ENCODE measurements at regions not wholly inside any gene's neighbourhood (a gene's known extent, or its start where the extent isn't known, plus 50 kb on each side); places are given as distances from the start of the nearest gene placed in this dataset.

DNA sequence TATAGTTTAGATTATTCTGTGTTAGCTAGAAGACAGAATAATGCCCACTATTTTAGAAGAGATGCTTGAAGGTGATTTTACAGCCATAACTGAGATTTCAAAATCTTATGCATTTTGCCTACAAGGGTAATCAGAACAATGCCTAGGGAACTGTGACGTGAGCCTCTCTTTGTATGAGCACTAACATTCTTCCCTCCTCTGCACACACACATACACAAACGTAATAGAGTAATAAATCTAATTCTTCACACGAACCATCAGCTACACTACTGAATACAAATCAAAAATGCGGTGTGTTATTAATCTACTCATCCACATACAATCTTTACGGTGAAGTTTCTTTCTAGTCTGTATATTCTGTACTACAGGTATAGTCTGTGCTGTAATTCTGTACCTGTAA is 227.8 kb downstream of the PLK2 start:
- 93% methylated on average over 2 of the region's 5 CpGs for WGBS (ENCODE audit: insufficient coverage)
- Mint-ChIP-seq H3K4me1 (no peaks in the 10 kb centered on the region), H3K9me3 (no peaks in the 10 kb centered on the region), H3K27ac (no peak overlapping the region), H3K36me3 (no peaks in the 10 kb centered on the region), H3K27me3 (peaks cover 3 to 7% of the 10 kb centered on the region in 2 donors), H3K4me3 (no peak overlapping the region)
- no peak for DNase-seq
- no peaks in the 10 kb centered on the region for H3K4me1 ChIP-seq (ENCODE audit: control insufficient read depth in 1 of 2, extremely low read depth in 1 of 2, insufficient read depth in 2 of 2, low read length in 2 of 2)
- ATAC-seq (replicated peaks in 1 of 4): no peak
- H3K27me3 ChIP-seq (replicated peaks in 1 of 2; ENCODE audit: control insufficient read depth in 2 of 2, extremely low read depth in 1 of 2, insufficient read depth in 2 of 2, low read length in 1 of 2): no peaks in the 10 kb centered on the region
- H3K4me3 ChIP-seq (ENCODE audit: control insufficient read depth in 1 of 2, extremely low read depth in 1 of 2, low read length in 1 of 2): no peak overlapping the region
- H3K27ac ChIP-seq (ENCODE audit: low read length): no peak overlapping the region
- no peaks in the 10 kb centered on the region for H3K36me3 ChIP-seq (ENCODE audit: control insufficient read depth in 2 of 2, extremely low read depth in 1 of 2, insufficient read depth in 1 of 2, low read length in 1 of 2)
- CTCF ChIA-PET: no interaction called here
- H3K9me3 ChIP-seq: no peaks in the 10 kb centered on the region
- POLR2A ChIA-PET: no interaction called here

DNA sequence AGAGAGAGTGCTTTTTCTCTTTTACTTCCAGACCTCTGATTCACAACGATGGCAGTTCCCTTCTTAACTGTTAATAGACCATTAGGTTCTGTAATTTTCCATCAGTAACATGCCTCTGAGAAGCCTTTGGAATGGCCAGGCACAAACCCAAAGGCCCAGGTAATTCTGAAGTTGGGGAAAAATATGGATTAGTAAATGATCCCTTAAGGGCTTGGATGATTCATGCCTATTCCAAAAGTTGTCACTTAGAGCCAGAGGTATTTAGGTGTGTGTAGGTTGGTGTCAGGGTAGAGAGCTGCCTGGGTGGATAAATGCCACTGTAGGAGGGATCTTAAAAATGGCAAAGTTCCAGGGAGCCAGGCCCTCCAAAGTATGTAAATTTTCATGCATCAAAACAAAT is 228.8 kb downstream of the PLK2 start:
- H3K4me1 Mint-ChIP-seq: no peaks in the 10 kb centered on the region
- no peak for ATAC-seq (replicated peaks in 1 of 4)
- no peak for DNase-seq
- no peaks in the 10 kb centered on the region for H3K36me3 ChIP-seq (ENCODE audit: control insufficient read depth in 2 of 2, extremely low read depth in 1 of 2, insufficient read depth in 1 of 2, low read length in 1 of 2)
- ChIA-PET POLR2A (no interaction called here), CTCF (no interaction called here)
- H3K4me3 ChIP-seq (ENCODE audit: control insufficient read depth in 1 of 2, extremely low read depth in 1 of 2, low read length in 1 of 2): no peak overlapping the region
- H3K27ac Mint-ChIP-seq: no peak overlapping the region
- no peaks in the 10 kb centered on the region for H3K27me3 ChIP-seq (replicated peaks in 1 of 2; ENCODE audit: control insufficient read depth in 2 of 2, extremely low read depth in 1 of 2, insufficient read depth in 2 of 2, low read length in 1 of 2)
- H3K36me3 Mint-ChIP-seq: no peaks in the 10 kb centered on the region
- no peak overlapping the region for H3K27ac ChIP-seq (ENCODE audit: low read length)
- no peak overlapping the region for H3K4me3 Mint-ChIP-seq
- no peaks in the 10 kb centered on the region for H3K9me3 Mint-ChIP-seq
- no CpG with 5 or more reads among the region's 1 CpG for WGBS (ENCODE audit: insufficient coverage)
- H3K27me3 Mint-ChIP-seq: peaks cover 3 to 7% of the 10 kb centered on the region in 2 donors
- H3K9me3 ChIP-seq: no peaks in the 10 kb centered on the region
- no peaks in the 10 kb centered on the region for H3K4me1 ChIP-seq (ENCODE audit: control insufficient read depth in 1 of 2, extremely low read depth in 1 of 2, insufficient read depth in 2 of 2, low read length in 2 of 2)

GRCh38 chr5:58228896-58229295 is 231.0 kb downstream of the PLK2 start:
- Mint-ChIP-seq H3K4me1 (no peaks in the 10 kb centered on the region), H3K27me3 (peaks cover 3 to 7% of the 10 kb centered on the region in 2 donors), H3K27ac (no peak overlapping the region), H3K9me3 (no peaks in the 10 kb centered on the region), H3K4me3 (no peak overlapping the region), H3K36me3 (no peaks in the 10 kb centered on the region)
- no CpG with 5 or more reads among the region's 5 CpGs for WGBS (ENCODE audit: insufficient coverage)
- no peaks in the 10 kb centered on the region for H3K36me3 ChIP-seq (ENCODE audit: control insufficient read depth in 2 of 2, extremely low read depth in 1 of 2, insufficient read depth in 1 of 2, low read length in 1 of 2)
- no peaks in the 10 kb centered on the region for H3K9me3 ChIP-seq
- ChIA-PET CTCF (no interaction called here), POLR2A (no interaction called here)
- DNase-seq: no peak
- no peak for ATAC-seq (replicated peaks in 1 of 4)
- no peaks in the 10 kb centered on the region for H3K4me1 ChIP-seq (ENCODE audit: control insufficient read depth in 1 of 2, extremely low read depth in 1 of 2, insufficient read depth in 2 of 2, low read length in 2 of 2)
- no peak overlapping the region for H3K4me3 ChIP-seq (ENCODE audit: control insufficient read depth in 1 of 2, extremely low read depth in 1 of 2, low read length in 1 of 2)
- H3K27me3 ChIP-seq (replicated peaks in 1 of 2; ENCODE audit: control insufficient read depth in 2 of 2, extremely low read depth in 1 of 2, insufficient read depth in 2 of 2, low read length in 1 of 2): no peaks in the 10 kb centered on the region
- no peak overlapping the region for H3K27ac ChIP-seq (ENCODE audit: low read length)

- POLR2A ChIA-PET: no interaction called here
- CTCF ChIA-PET: no interaction called here
- H3K4me1 Mint-ChIP-seq: no peaks in the 10 kb centered on the region
- Histone ChIP-seq H3K9me3 (no peaks in the 10 kb centered on the region), H3K36me3 (ENCODE audit: control insufficient read depth in 2 of 2, extremely low read depth in 1 of 2, insufficient read depth in 1 of 2, low read length in 1 of 2) (no peaks in the 10 kb centered on the region), H3K4me3 (ENCODE audit: control insufficient read depth in 1 of 2, extremely low read depth in 1 of 2, low read length in 1 of 2) (no peak overlapping the region), H3K4me1 (ENCODE audit: control insufficient read depth in 1 of 2, extremely low read depth in 1 of 2, insufficient read depth in 2 of 2, low read length in 2 of 2) (no peaks in the 10 kb centered on the region), H3K27ac (ENCODE audit: low read length) (no peak overlapping the region), H3K27me3 (replicated peaks in 1 of 2; ENCODE audit: control insufficient read depth in 2 of 2, extremely low read depth in 1 of 2, insufficient read depth in 2 of 2, low read length in 1 of 2) (no peaks in the 10 kb centered on the region)
- no peaks in the 10 kb centered on the region for H3K9me3 Mint-ChIP-seq
- H3K36me3 Mint-ChIP-seq: no peaks in the 10 kb centered on the region
- DNase-seq: no peak
- peaks cover 3 to 7% of the 10 kb centered on the region in 2 donors for H3K27me3 Mint-ChIP-seq
- H3K4me3 Mint-ChIP-seq: no peak overlapping the region
- WGBS (ENCODE audit: insufficient coverage): no CpG with 5 or more reads among the region's 3 CpGs
- ATAC-seq (replicated peaks in 1 of 4): no peak
- H3K27ac Mint-ChIP-seq: no peak overlapping the region
These were observed 232.0 kb downstream of the PLK2 start for GRCh38 chr5:58227858-58228257.

DNA sequence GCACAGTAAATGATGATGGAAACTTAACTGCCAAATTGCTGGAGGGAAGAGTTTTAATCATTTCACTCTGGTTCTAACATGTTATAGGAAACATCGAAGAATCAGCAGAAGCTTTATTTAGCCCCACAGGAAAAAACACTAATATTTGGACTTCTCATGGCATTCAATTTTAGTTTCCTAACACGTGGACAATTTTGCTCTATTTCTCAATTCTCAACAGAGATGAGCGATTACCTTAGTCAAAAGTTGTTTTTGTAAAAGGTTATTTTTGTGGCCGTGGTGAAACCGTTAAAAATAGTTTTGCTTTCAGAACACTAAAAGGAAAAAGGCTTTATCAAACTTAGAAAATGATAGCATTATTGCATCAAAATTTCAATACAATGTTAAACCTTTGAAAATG is 235.2 kb downstream of the PLK2 start:
- WGBS (ENCODE audit: insufficient coverage): no CpG with 5 or more reads among the region's 5 CpGs

DNA sequence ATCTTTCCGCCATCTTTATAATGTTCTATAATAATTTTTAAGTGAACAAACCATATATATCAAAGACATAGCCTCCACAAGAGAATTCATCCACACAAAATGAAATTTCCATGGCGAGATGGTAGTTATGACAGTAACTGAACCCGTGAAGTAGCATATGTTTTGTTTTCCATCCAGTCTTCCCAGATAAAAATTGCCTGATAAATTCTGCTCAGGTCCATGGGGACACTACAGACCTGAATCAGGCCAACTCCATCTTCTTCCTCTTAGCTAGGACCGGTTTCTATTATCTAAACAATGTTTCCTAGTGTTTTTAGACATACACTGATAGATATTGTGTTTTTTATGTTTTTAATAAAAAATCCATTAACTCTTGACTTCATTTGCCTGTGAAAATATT is 235.7 kb downstream of the PLK2 start:
- H3K36me3 ChIP-seq (ENCODE audit: control insufficient read depth in 2 of 2, extremely low read depth in 1 of 2, insufficient read depth in 1 of 2, low read length in 1 of 2): no peaks in the 10 kb centered on the region
- no peak overlapping the region for H3K27ac ChIP-seq (ENCODE audit: low read length)
- H3K27ac Mint-ChIP-seq: no peak overlapping the region
- ChIA-PET POLR2A (no interaction called here), CTCF (no interaction called here)
- no peaks in the 10 kb centered on the region for H3K4me1 ChIP-seq (ENCODE audit: control insufficient read depth in 1 of 2, extremely low read depth in 1 of 2, insufficient read depth in 2 of 2, low read length in 2 of 2)
- H3K27me3 Mint-ChIP-seq: peaks cover 0 to 7% of the 10 kb centered on the region in 2 donors
- no peaks in the 10 kb centered on the region for H3K27me3 ChIP-seq (replicated peaks in 1 of 2; ENCODE audit: control insufficient read depth in 2 of 2, extremely low read depth in 1 of 2, insufficient read depth in 2 of 2, low read length in 1 of 2)
- no peaks in the 10 kb centered on the region for H3K4me1 Mint-ChIP-seq
- 90% methylated on average over 2 of the region's 4 CpGs for WGBS (ENCODE audit: insufficient coverage)
- H3K9me3 Mint-ChIP-seq: no peaks in the 10 kb centered on the region
- no peak overlapping the region for H3K4me3 Mint-ChIP-seq
- no peaks in the 10 kb centered on the region for H3K36me3 Mint-ChIP-seq
- no peaks in the 10 kb centered on the region for H3K9me3 ChIP-seq
- DNase-seq: no peak
- no peak overlapping the region for H3K4me3 ChIP-seq (ENCODE audit: control insufficient read depth in 1 of 2, extremely low read depth in 1 of 2, low read length in 1 of 2)
- ATAC-seq (replicated peaks in 1 of 4): no peak

More for the DNA sequence above, 235.2 kb downstream of the PLK2 start:
- H3K27me3 Mint-ChIP-seq: peaks cover 0 to 7% of the 10 kb centered on the region in 2 donors
- H3K36me3 ChIP-seq (ENCODE audit: control insufficient read depth in 2 of 2, extremely low read depth in 1 of 2, insufficient read depth in 1 of 2, low read length in 1 of 2): no peaks in the 10 kb centered on the region
- H3K27ac Mint-ChIP-seq: no peak overlapping the region
- H3K4me1 ChIP-seq (ENCODE audit: control insufficient read depth in 1 of 2, extremely low read depth in 1 of 2, insufficient read depth in 2 of 2, low read length in 2 of 2): no peaks in the 10 kb centered on the region
- H3K27ac ChIP-seq (ENCODE audit: low read length): no peak overlapping the region
- no peaks in the 10 kb centered on the region for H3K9me3 ChIP-seq
- H3K4me1 Mint-ChIP-seq: no peaks in the 10 kb centered on the region
- ATAC-seq (replicated peaks in 1 of 4): no peak
- no peaks in the 10 kb centered on the region for H3K27me3 ChIP-seq (replicated peaks in 1 of 2; ENCODE audit: control insufficient read depth in 2 of 2, extremely low read depth in 1 of 2, insufficient read depth in 2 of 2, low read length in 1 of 2)
- ChIA-PET CTCF (no interaction called here), POLR2A (no interaction called here)
- no peak overlapping the region for H3K4me3 ChIP-seq (ENCODE audit: control insufficient read depth in 1 of 2, extremely low read depth in 1 of 2, low read length in 1 of 2)
- H3K9me3 Mint-ChIP-seq: no peaks in the 10 kb centered on the region
- DNase-seq: no peak
- no peak overlapping the region for H3K4me3 Mint-ChIP-seq
- H3K36me3 Mint-ChIP-seq: no peaks in the 10 kb centered on the region

DNA sequence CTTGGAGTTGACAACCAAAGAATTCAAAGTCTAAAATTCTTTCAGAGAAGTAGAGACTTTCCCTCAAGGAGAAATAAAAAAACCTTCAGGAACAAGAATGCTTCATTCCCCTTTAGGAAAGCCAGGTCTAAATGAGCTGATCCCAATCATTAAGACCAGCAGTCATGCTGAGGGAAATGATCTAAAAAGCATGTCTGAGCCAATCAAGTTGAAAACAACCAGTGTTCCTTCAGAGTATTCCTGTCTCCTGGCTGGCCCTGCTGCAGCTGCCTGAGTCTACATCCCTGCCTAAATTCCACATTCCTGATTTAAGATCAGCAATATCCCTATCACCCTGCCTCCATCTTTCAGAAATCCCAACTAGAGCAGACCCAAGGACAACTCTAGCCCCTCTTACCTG is 244.5 kb downstream of the PLK2 start:
- no peaks in the 10 kb centered on the region for H3K27me3 ChIP-seq (replicated peaks in 1 of 2; ENCODE audit: control insufficient read depth in 2 of 2, extremely low read depth in 1 of 2, insufficient read depth in 2 of 2, low read length in 1 of 2)
- H3K4me1 Mint-ChIP-seq: no peaks in the 10 kb centered on the region

More for the DNA sequence above, 244.5 kb downstream of the PLK2 start:
- no peaks in the 10 kb centered on the region for H3K36me3 Mint-ChIP-seq
- Histone ChIP-seq H3K9me3 (no peaks in the 10 kb centered on the region), H3K4me1 (ENCODE audit: control insufficient read depth in 1 of 2, extremely low read depth in 1 of 2, insufficient read depth in 2 of 2, low read length in 2 of 2) (no peaks in the 10 kb centered on the region), H3K27ac (ENCODE audit: low read length) (no peak overlapping the region), H3K36me3 (ENCODE audit: control insufficient read depth in 2 of 2, extremely low read depth in 1 of 2, insufficient read depth in 1 of 2, low read length in 1 of 2) (no peaks in the 10 kb centered on the region), H3K4me3 (ENCODE audit: control insufficient read depth in 1 of 2, extremely low read depth in 1 of 2, low read length in 1 of 2) (no peak overlapping the region)
- ATAC-seq (replicated peaks in 1 of 4) (no peak), DNase-seq (no peak)
- ChIA-PET CTCF (no interaction called here), POLR2A (no interaction called here)
- H3K27me3 Mint-ChIP-seq: peaks cover 0 to 5% of the 10 kb centered on the region in 2 donors
- peaks cover 0 to 5% (median 3%) of the 10 kb centered on the region in 3 donors for H3K9me3 Mint-ChIP-seq
- H3K27ac Mint-ChIP-seq: no peak overlapping the region
- H3K4me3 Mint-ChIP-seq: no peak overlapping the region
